Stimulated activated naive CD8-positive, alpha-beta T cell treated with anti-CD3 and anti-CD28 coated beads, Interleukin-15, amount 100 ng/mL, for 72 hours (primary cell): ENCODE measurements at regions not wholly inside any gene's neighbourhood (a gene's known extent, or its start where the extent isn't known, plus 50 kb on each side); places are given as distances from the start of the nearest gene placed in this dataset.

ENCODE experiments used
- ATAC-seq: fragments of 150-1000 bp; cut with Tn5 transposase; 2 replicates; pipeline ENCODE4 v1.10.0; 2021; ENCODE audit warnings: mild to moderate bottlenecking, moderate library complexity
- DNase-seq, 2 donors: peaks; one replicate each; pipeline ENCODE4 v3.0.0; 2021 to 2022
- H3K27ac Mint-ChIP-seq, 2 donors: one replicate each; pipeline ENCODE4 v1.8.0; 2022; ENCODE audit warnings: mild to moderate bottlenecking in 2 of 2, mixed read lengths in 2 of 2, moderate library complexity in 2 of 2
- H3K27me3 Mint-ChIP-seq: one replicate; pipeline ENCODE4 v1.8.0; 2022; ENCODE audit warnings: mixed read lengths
- H3K4me1 Mint-ChIP-seq: one replicate; pipeline ENCODE4 v1.8.0; 2022; ENCODE audit warnings: mild to moderate bottlenecking, mixed read lengths
- H3K4me3 Mint-ChIP-seq, 2 donors: one replicate each; pipeline ENCODE4 v1.8.0; 2022; ENCODE audit warnings: mild to moderate bottlenecking in 2 of 2, mixed read lengths in 2 of 2, moderate library complexity in 1 of 2
- H3K9me3 Mint-ChIP-seq, 2 donors: one replicate each; pipeline ENCODE4 v1.8.0; 2022; ENCODE audit warnings: mixed read lengths in 2 of 2

- DNase-seq (no peak), ATAC-seq (no peak)
- Mint-ChIP-seq H3K9me3 (no peaks in the 10 kb centered on the region), H3K27me3 (no peaks in the 10 kb centered on the region), H3K4me3 (no peak overlapping the region), H3K4me1 (no peaks in the 10 kb centered on the region), H3K27ac (no peak overlapping the region)
These were observed 293.8 kb downstream of the ABCC12 start for GRCh38 chr16:47861999-47862398.

- no peak overlapping the region for H3K27ac Mint-ChIP-seq
- no peak for ATAC-seq
- no peak overlapping the region for H3K4me3 Mint-ChIP-seq
- H3K9me3 Mint-ChIP-seq: peaks cover 15 to 26% of the 10 kb centered on the region in 2 donors
- no peaks in the 10 kb centered on the region for H3K4me1 Mint-ChIP-seq
- no peaks in the 10 kb centered on the region for H3K27me3 Mint-ChIP-seq
- no peak for DNase-seq
These were observed 297.3 kb downstream of the ABCC12 start for GRCh38 chr16:47858333-47858982.

GRCh38 chr16:47855431-47855830 lies 300.4 kb downstream of the ABCC12 start:
- no peak overlapping the region for H3K4me3 Mint-ChIP-seq
- no peak for ATAC-seq
- H3K4me1 Mint-ChIP-seq: no peaks in the 10 kb centered on the region
- peaks cover 15 to 26% of the 10 kb centered on the region in 2 donors for H3K9me3 Mint-ChIP-seq
- DNase-seq: no peak
- H3K27me3 Mint-ChIP-seq: no peaks in the 10 kb centered on the region
- no peak overlapping the region for H3K27ac Mint-ChIP-seq

- Mint-ChIP-seq H3K27ac (no peak overlapping the region), H3K4me1 (no peaks in the 10 kb centered on the region), H3K4me3 (no peak overlapping the region), H3K9me3 (peaks cover 15 to 26% of the 10 kb centered on the region in 2 donors), H3K27me3 (no peaks in the 10 kb centered on the region)
- no peak for DNase-seq
- ATAC-seq: no peak
These were observed 301.1 kb downstream of the ABCC12 start for GRCh38 chr16:47854737-47855136.

GRCh38 chr16:47852991-47853390 lies 302.8 kb downstream of the ABCC12 start:
- no peak overlapping the region for H3K27ac Mint-ChIP-seq
- peaks cover 15 to 26% of the 10 kb centered on the region in 2 donors for H3K9me3 Mint-ChIP-seq
- ATAC-seq (no peak), DNase-seq (no peak)
- no peak overlapping the region for H3K4me3 Mint-ChIP-seq
- H3K4me1 Mint-ChIP-seq: no peaks in the 10 kb centered on the region
- H3K27me3 Mint-ChIP-seq: no peaks in the 10 kb centered on the region

- peaks cover 15 to 25% of the 10 kb centered on the region in 2 donors for H3K9me3 Mint-ChIP-seq
- H3K4me1 Mint-ChIP-seq: no peaks in the 10 kb centered on the region
- DNase-seq: no peak
- no peak for ATAC-seq
- no peak overlapping the region for H3K4me3 Mint-ChIP-seq
- H3K27ac Mint-ChIP-seq: no peak overlapping the region
- no peaks in the 10 kb centered on the region for H3K27me3 Mint-ChIP-seq
These were observed 304.6 kb downstream of the ABCC12 start for GRCh38 chr16:47851146-47851545.

- Mint-ChIP-seq H3K9me3 (peaks cover 12 to 16% of the 10 kb centered on the region in 2 donors), H3K4me1 (no peaks in the 10 kb centered on the region), H3K27ac (no peak overlapping the region), H3K27me3 (no peaks in the 10 kb centered on the region), H3K4me3 (no peak overlapping the region)
- DNase-seq (no peak), ATAC-seq (no peak)
These were observed 306.1 kb downstream of the ABCC12 start for GRCh38 chr16:47849736-47850135.

- ATAC-seq: no peak
- H3K27me3 Mint-ChIP-seq: no peaks in the 10 kb centered on the region
These were observed 307.2 kb downstream of the ABCC12 start for GRCh38 chr16:47848421-47849109.

GRCh38 chr16:47847220-47847970 lies 308.4 kb downstream of the ABCC12 start:
- Mint-ChIP-seq H3K4me3 (no peak overlapping the region), H3K9me3 (peaks cover 0 to 6% of the 10 kb centered on the region in 2 donors), H3K4me1 (no peaks in the 10 kb centered on the region), H3K27me3 (no peaks in the 10 kb centered on the region), H3K27ac (no peak overlapping the region)
- DNase-seq (no peak), ATAC-seq (no peak)

More at GRCh38 chr16:47848421-47849109, 307.2 kb downstream of the ABCC12 start:
- Mint-ChIP-seq H3K4me3 (no peak overlapping the region), H3K27ac (no peak overlapping the region), H3K4me1 (no peaks in the 10 kb centered on the region), H3K9me3 (peaks cover under 1 to 6% of the 10 kb centered on the region in 2 donors)
- no peak for DNase-seq

- no peaks in the 10 kb centered on the region for H3K4me1 Mint-ChIP-seq
- H3K4me3 Mint-ChIP-seq: no peak overlapping the region
- DNase-seq (no peak), ATAC-seq (no peak)
- peaks cover 30 to 35% of the 10 kb centered on the region in 2 donors for H3K9me3 Mint-ChIP-seq
- no peaks in the 10 kb centered on the region for H3K27me3 Mint-ChIP-seq
- H3K27ac Mint-ChIP-seq: no peak overlapping the region
These were observed 321.2 kb downstream of the ABCC12 start for GRCh38 chr16:47834485-47835024.

GRCh38 chr16:47833771-47834170 lies 322.0 kb downstream of the ABCC12 start:
- H3K27me3 Mint-ChIP-seq: no peaks in the 10 kb centered on the region
- H3K9me3 Mint-ChIP-seq: peaks cover 31 to 34% of the 10 kb centered on the region in 2 donors
- DNase-seq (no peak), ATAC-seq (no peak)
- H3K4me3 Mint-ChIP-seq: no peak overlapping the region
- H3K27ac Mint-ChIP-seq: no peak overlapping the region
- no peaks in the 10 kb centered on the region for H3K4me1 Mint-ChIP-seq

GRCh38 chr16:47829850-47830600 lies 325.8 kb downstream of the ABCC12 start:
- H3K27me3 Mint-ChIP-seq: no peaks in the 10 kb centered on the region
- H3K27ac Mint-ChIP-seq: no peak overlapping the region
- DNase-seq (no peak), ATAC-seq (no peak)
- H3K4me3 Mint-ChIP-seq: no peak overlapping the region
- no peaks in the 10 kb centered on the region for H3K4me1 Mint-ChIP-seq
- peaks cover 36 to 44% of the 10 kb centered on the region in 2 donors for H3K9me3 Mint-ChIP-seq

GRCh38 chr16:47826070-47826469 lies 329.7 kb downstream of the ABCC12 start:
- DNase-seq (no peak), ATAC-seq (no peak)
- Mint-ChIP-seq H3K4me3 (no peak overlapping the region), H3K27ac (no peak overlapping the region), H3K27me3 (no peaks in the 10 kb centered on the region), H3K4me1 (no peaks in the 10 kb centered on the region), H3K9me3 (peaks cover 12 to 19% of the 10 kb centered on the region in 2 donors)

GRCh38 chr16:47817048-47817447 lies 338.7 kb downstream of the ABCC12 start:
- ATAC-seq: no peak
- Mint-ChIP-seq H3K27ac (no peak overlapping the region), H3K9me3 (peaks cover 10 to 29% of the 10 kb centered on the region in 2 donors), H3K27me3 (no peaks in the 10 kb centered on the region), H3K4me3 (no peak overlapping the region), H3K4me1 (no peaks in the 10 kb centered on the region)
- DNase-seq: no peak

GRCh38 chr16:47816511-47816910 lies 339.3 kb downstream of the ABCC12 start:
- DNase-seq (no peak), ATAC-seq (no peak)
- no peak overlapping the region for H3K4me3 Mint-ChIP-seq
- H3K4me1 Mint-ChIP-seq: no peaks in the 10 kb centered on the region
- peaks cover 11 to 34% of the 10 kb centered on the region in 2 donors for H3K9me3 Mint-ChIP-seq
- no peaks in the 10 kb centered on the region for H3K27me3 Mint-ChIP-seq
- H3K27ac Mint-ChIP-seq: no peak overlapping the region
